Endometrial microvascular endothelial cells (primary cell): ENCODE measurements at regions not wholly inside any gene's neighbourhood (a gene's known extent, or its start where the extent isn't known, plus 50 kb on each side); places are given as distances from the start of the nearest gene placed in this dataset.

Source experiments
- in situ Hi-C: cut with HindIII; loops from 2 replicates; pipeline ENCODE4 v1.10.0; 2017; ENCODE audit warnings: low sequenced_read_pairs, low pct_unique_long_range_greater_than_20kb; ENCODE audit errors: inconsistent ontology term

GRCh38 chr16:54649876-54650275, 280.8 kb upstream of the IRX5 start:
- in situ Hi-C loops, result no loop called here

GRCh38 chr16:54648575-54648974, 282.1 kb upstream of the IRX5 start:
- in situ Hi-C loops, result no loop called here

DNA sequence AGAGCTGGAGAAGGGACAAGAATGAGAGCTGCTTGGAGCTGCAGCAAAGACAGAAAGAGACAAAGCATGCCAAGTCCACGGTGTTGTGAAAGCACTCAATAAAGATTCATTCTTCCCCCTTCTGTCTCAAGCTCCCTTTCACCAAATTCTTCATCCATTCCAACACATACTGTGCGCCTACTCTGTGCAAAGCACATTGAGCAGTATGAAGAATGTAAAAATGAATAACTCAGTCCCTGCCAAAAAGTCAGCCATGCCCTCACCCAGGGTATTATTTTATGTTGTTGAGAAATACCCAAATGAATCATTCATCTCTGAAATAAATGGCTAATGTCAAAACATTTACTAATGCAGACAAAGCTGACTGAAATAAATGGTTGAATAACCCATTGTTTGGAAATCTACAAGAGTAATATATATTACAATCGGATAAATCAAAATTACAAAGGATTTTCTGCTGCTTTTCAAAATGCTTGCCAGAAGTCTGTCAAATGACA, 282.9 kb upstream of the IRX5 start:
- in situ Hi-C loops, result no loop called here

GRCh38 chr16:54647216-54647615, 283.4 kb upstream of the IRX5 start:
- in situ Hi-C loops, result no loop called here

DNA sequence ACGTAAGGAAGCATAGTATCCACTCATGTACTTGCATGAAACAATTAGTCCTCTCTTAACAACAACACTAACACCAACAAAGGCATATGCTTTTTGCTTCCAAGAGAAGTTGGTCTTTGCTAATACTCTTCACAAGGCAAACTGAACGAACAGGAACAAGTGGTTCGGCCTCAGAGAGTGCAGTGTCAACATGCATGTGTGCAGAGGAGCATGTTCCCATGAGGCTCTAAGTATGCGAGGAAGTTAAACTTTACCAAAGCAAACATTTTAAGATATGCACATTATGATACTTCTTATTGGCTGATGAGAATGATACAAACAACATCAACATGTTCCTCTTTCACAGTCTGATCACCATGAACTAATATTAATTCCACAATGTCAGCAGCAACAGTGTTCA, 285.3 kb upstream of the IRX5 start:
- in situ Hi-C loops, result no loop called here

DNA sequence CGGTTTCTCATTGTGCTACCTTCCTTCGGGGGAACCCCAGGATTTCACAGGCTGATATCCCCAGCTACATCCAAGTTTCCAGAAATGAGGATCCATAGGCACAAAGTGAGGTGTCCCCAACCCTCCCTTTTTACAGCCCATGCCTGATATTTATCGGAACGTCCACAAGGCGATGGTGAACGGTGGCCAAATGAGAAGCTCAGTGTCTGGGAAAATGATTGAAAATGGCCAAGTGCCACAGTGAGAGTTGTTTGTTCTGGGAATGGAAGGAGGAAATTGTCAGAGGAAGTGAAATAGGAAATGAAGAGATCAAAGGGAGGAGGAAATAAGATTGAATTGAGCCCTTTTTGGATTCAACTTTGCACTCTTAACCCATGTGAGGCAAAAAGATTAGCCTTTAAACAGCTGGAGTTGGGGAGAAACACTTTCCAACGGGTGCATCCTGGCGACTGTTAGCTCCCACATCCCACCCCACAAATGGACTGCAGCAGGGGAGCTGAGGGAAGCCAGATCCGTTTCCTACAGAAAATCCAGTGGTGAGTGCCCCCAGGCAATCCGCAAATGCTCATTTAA, 294.4 kb upstream of the IRX5 start:
- in situ Hi-C loops, result loop anchor here (10.0 kb wide), 2 partner anchors 298 to 352 kb away; partner anchors contain the start of genes IRX3 and IRX5

GRCh38 chr16:54633943-54634362, 296.7 kb upstream of the IRX5 start:
- in situ Hi-C loops, result loop anchor here (10.0 kb wide), 2 partner anchors 301 to 349 kb away; partner anchors contain the start of genes IRX3 and IRX5

GRCh38 chr16:54632322-54633220, 298.1 kb upstream of the IRX5 start:
- in situ Hi-C loops, result loop anchor here (10.0 kb wide), 2 partner anchors 302 to 348 kb away; partner anchors contain the start of genes IRX3 and IRX5

- in situ Hi-C loops, result loop anchor here (10.0 kb wide), 2 partner anchors 303 to 347 kb away; partner anchors contain the start of genes IRX3 and IRX5
Measured at GRCh38 chr16:54631782-54632181, 298.9 kb upstream of the IRX5 start.

GRCh38 chr16:54630284-54630967, 300.2 kb upstream of the IRX5 start:
- in situ Hi-C loops, result loop anchor here (10.0 kb wide), 2 partner anchors 304 to 346 kb away; partner anchors contain the start of genes IRX3 and IRX5

GRCh38 chr16:54628796-54629625, 301.7 kb upstream of the IRX5 start:
- in situ Hi-C loops, result no loop called here

- in situ Hi-C loops, result no loop called here
Measured at GRCh38 chr16:54627616-54628015, 303.0 kb upstream of the IRX5 start.

DNA sequence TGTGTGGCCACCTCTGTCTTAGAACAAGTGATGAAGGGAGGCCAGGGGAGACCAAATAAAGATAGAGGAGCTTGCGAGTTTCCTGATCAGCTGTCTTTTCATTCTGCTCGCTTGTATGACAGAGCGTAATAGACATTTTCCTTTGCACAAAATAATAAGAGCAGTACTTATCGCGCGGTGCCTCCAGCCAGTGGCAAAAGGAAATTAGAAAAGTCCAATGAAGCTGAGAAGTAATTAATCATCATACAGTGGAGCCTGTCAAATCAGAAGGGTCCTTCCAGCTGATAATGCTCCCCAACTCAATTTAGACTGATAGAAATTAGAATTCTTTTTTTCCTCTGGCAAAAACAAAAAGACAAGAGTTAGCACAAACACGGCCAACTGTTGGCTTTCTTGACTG, 307.0 kb upstream of the IRX5 start:
- in situ Hi-C loops, result no loop called here

- in situ Hi-C loops, result no loop called here
Measured at GRCh38 chr16:54620197-54620596, 310.5 kb upstream of the IRX5 start.

GRCh38 chr16:54616610-54617009, 314.1 kb upstream of the IRX5 start:
- in situ Hi-C loops, result no loop called here

GRCh38 chr16:54605536-54606066, 319.0 kb upstream of the IRX3 start:
- in situ Hi-C loops, result no loop called here

GRCh38 chr16:54602666-54603065, 316.1 kb upstream of the IRX3 start:
- in situ Hi-C loops, result no loop called here

DNA sequence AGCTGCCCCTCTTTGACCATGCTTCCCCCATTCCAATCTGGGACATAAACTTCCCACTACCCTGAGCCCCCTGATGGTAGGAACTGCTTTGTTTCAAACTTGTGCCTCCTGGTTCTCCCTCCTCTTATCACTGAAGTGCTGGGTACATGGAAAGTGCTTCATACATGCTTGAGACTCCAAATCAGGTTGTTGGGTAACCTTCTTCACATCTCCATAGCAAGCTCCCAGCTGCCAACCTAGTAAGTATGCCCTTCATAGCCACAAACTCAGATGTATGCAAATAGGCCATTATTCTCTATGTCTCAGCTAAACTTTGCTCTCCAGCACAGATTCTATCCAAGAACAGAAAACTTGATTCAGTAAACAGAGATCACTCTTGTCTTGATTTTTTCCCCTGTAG, 310.6 kb upstream of the IRX3 start:
- in situ Hi-C loops, result no loop called here
